ENCODE measurements at regions not wholly inside any gene's neighbourhood (a gene's known extent, or its start where the extent isn't known, plus 50 kb on each side); places are given as distances from the start of the nearest gene placed in this dataset.

DNA sequence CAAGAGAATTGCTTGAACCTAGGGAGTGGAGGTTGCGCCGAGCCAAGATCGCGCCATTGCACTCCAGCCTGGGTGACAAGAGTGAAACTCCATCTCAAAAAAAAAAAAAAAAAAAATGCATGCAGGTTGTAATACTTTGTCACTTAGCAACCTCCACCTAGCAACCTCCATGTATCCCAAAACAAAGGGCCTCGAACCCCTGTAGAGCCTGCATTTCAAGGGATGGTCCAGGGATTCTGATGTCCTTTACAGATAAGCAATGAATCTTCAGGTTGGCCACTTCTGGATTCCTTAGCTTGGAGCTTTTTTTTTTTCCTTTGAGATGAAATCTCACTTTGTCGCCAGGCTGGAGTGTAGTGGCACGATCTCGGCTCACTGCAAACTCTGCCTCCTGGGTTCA is 1211.0 kb downstream of the TYW1 start:
- Histone ChIP-seq H3K27ac (ENCODE audit: low read depth, low read length) (no peak overlapping the region), H4K20me1 (ENCODE audit: control insufficient read depth, insufficient read depth, low read depth, low read length) (no peaks in the 10 kb centered on the region), H3K9me2 (replicated peaks; ENCODE audit: control insufficient read depth, low read length) (no peaks in the 10 kb centered on the region), H3K4me1 (ENCODE audit: control insufficient read depth, low read length) (no peaks in the 10 kb centered on the region), H3K4me3 (ENCODE audit: low read length) (no peak overlapping the region), H3K27me3 (ENCODE audit: control insufficient read depth, low read length) (no peaks in the 10 kb centered on the region), H3F3A (ENCODE audit: control insufficient read depth, insufficient read depth) (no peaks in the 10 kb centered on the region), H3K36me3 (ENCODE audit: control insufficient read depth, low read length) (no peaks in the 10 kb centered on the region), H3K4me2 (ENCODE audit: low read length) (no peak overlapping the region), H3K79me2 (ENCODE audit: control insufficient read depth, low read length) (no peaks in the 10 kb centered on the region), H3K9me3 (ENCODE audit: control insufficient read depth, insufficient read depth, low read length) (peaks cover 26% of the 10 kb centered on the region)
- no peak for TF ChIP-seq EZH2phosphoT487 (IDR thresholded peaks at IDR 0.05; ENCODE audit: borderline replicate concordance, low read length)
- TF ChIP-seq, protein P1, sequence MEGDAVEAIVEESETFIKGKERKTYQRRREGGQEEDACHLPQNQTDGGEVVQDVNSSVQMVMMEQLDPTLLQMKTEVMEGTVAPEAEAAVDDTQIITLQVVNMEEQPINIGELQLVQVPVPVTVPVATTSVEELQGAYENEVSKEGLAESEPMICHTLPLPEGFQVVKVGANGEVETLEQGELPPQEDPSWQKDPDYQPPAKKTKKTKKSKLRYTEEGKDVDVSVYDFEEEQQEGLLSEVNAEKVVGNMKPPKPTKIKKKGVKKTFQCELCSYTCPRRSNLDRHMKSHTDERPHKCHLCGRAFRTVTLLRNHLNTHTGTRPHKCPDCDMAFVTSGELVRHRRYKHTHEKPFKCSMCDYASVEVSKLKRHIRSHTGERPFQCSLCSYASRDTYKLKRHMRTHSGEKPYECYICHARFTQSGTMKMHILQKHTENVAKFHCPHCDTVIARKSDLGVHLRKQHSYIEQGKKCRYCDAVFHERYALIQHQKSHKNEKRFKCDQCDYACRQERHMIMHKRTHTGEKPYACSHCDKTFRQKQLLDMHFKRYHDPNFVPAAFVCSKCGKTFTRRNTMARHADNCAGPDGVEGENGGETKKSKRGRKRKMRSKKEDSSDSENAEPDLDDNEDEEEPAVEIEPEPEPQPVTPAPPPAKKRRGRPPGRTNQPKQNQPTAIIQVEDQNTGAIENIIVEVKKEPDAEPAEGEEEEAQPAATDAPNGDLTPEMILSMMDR (IDR thresholded peaks at IDR 0.05; ENCODE audit: low read depth, low read length, poor library complexity, severe bottlenecking), result no peak

GRCh38 chr7:68209486-68209885 is 1212.9 kb downstream of the TYW1 start:
- H3K9me3 ChIP-seq (ENCODE audit: control insufficient read depth, insufficient read depth, low read length), result peaks cover 24% of the 10 kb centered on the region
- H3K79me2 ChIP-seq (ENCODE audit: control insufficient read depth, low read length), result no peaks in the 10 kb centered on the region
- no peaks in the 10 kb centered on the region for H3F3A ChIP-seq (ENCODE audit: control insufficient read depth, insufficient read depth)
- no peak overlapping the region for H3K4me3 ChIP-seq (ENCODE audit: low read length)
- no peaks in the 10 kb centered on the region for H3K9me2 ChIP-seq (replicated peaks; ENCODE audit: control insufficient read depth, low read length)
- no peak overlapping the region for H3K4me2 ChIP-seq (ENCODE audit: low read length)
- TF ChIP-seq, protein P1 (IDR thresholded peaks at IDR 0.05; ENCODE audit: low read depth, low read length, poor library complexity, severe bottlenecking), result no peak
- no peak for TF ChIP-seq EZH2phosphoT487 (IDR thresholded peaks at IDR 0.05; ENCODE audit: borderline replicate concordance, low read length)
- H3K27me3 ChIP-seq (ENCODE audit: control insufficient read depth, low read length), result no peaks in the 10 kb centered on the region
- no peaks in the 10 kb centered on the region for H3K36me3 ChIP-seq (ENCODE audit: control insufficient read depth, low read length)
- H3K4me1 ChIP-seq (ENCODE audit: control insufficient read depth, low read length), result no peaks in the 10 kb centered on the region
- no peak overlapping the region for H3K27ac ChIP-seq (ENCODE audit: low read depth, low read length)
- no peaks in the 10 kb centered on the region for H4K20me1 ChIP-seq (ENCODE audit: control insufficient read depth, insufficient read depth, low read depth, low read length)

DNA sequence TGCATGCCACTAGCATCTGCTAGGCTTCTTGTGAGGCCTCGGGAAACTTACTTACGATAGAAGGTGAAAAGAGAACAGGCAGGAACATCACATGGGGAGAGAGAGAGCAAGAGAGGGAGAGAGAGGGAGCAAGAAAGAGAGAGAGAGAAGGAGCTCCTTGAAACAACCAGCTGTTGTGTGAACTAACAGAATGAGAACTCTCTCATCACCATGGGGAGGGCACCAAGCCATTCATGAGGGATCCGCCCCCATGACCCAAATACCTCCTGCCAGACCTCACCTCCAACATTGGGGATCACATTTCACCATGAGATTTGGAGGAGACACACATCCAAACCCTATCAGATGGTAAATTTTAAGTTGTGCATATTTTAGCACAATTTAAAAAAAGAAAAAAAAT is 1217.2 kb downstream of the TYW1 start:
- TF ChIP-seq, protein P1 (IDR thresholded peaks at IDR 0.05; ENCODE audit: low read depth, low read length, poor library complexity, severe bottlenecking), result no peak
- TF ChIP-seq EZH2phosphoT487 (IDR thresholded peaks at IDR 0.05; ENCODE audit: borderline replicate concordance, low read length), result no peak
- no peaks in the 10 kb centered on the region for H3K9me3 ChIP-seq (ENCODE audit: control insufficient read depth, insufficient read depth, low read length)
- H3K36me3 ChIP-seq (ENCODE audit: control insufficient read depth, low read length), result no peaks in the 10 kb centered on the region
- H3K4me3 ChIP-seq (ENCODE audit: low read length), result no peak overlapping the region
- H3F3A ChIP-seq (ENCODE audit: control insufficient read depth, insufficient read depth), result no peaks in the 10 kb centered on the region
- no peaks in the 10 kb centered on the region for H4K20me1 ChIP-seq (ENCODE audit: control insufficient read depth, insufficient read depth, low read depth, low read length)
- H3K27ac ChIP-seq (ENCODE audit: low read depth, low read length), result no peak overlapping the region
- no peaks in the 10 kb centered on the region for H3K4me1 ChIP-seq (ENCODE audit: control insufficient read depth, low read length)
- H3K9me2 ChIP-seq (replicated peaks; ENCODE audit: control insufficient read depth, low read length), result no peaks in the 10 kb centered on the region
- no peaks in the 10 kb centered on the region for H3K27me3 ChIP-seq (ENCODE audit: control insufficient read depth, low read length)
- H3K79me2 ChIP-seq (ENCODE audit: control insufficient read depth, low read length), result no peaks in the 10 kb centered on the region
- no peak overlapping the region for H3K4me2 ChIP-seq (ENCODE audit: low read length)

DNA sequence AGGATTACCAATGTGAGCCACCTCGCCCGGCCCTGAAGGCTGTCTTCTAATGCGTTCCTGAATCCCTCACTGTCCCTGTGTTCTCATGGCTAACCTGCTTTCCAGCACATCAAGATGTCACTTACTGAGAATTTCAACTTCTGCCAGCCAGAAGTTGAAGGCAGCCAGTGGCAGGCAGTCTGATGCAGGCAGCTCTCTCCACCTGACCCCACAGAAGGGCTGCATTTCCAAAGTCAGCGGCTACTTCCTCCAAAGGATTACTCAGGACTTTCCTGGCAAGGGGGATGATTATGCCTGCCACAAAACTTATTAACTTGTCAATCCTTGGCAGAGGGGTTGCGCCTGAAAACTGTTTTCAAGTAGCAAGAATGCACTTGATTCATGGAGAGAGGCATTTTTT is 1219.4 kb downstream of the TYW1 start:
- no peaks in the 10 kb centered on the region for H3K4me1 ChIP-seq (ENCODE audit: control insufficient read depth, low read length)
- TF ChIP-seq, protein P1 (IDR thresholded peaks at IDR 0.05; ENCODE audit: low read depth, low read length, poor library complexity, severe bottlenecking), result no peak
- no peaks in the 10 kb centered on the region for H3K36me3 ChIP-seq (ENCODE audit: control insufficient read depth, low read length)

More for the DNA sequence above, 1219.4 kb downstream of the TYW1 start:
- Histone ChIP-seq H3K9me3 (ENCODE audit: control insufficient read depth, insufficient read depth, low read length) (no peaks in the 10 kb centered on the region), H3K79me2 (ENCODE audit: control insufficient read depth, low read length) (no peaks in the 10 kb centered on the region), H3K27ac (ENCODE audit: low read depth, low read length) (no peak overlapping the region), H3K4me3 (ENCODE audit: low read length) (no peak overlapping the region), H3F3A (ENCODE audit: control insufficient read depth, insufficient read depth) (no peaks in the 10 kb centered on the region), H3K9me2 (replicated peaks; ENCODE audit: control insufficient read depth, low read length) (no peaks in the 10 kb centered on the region), H3K27me3 (ENCODE audit: control insufficient read depth, low read length) (no peaks in the 10 kb centered on the region), H4K20me1 (ENCODE audit: control insufficient read depth, insufficient read depth, low read depth, low read length) (no peaks in the 10 kb centered on the region), H3K4me2 (ENCODE audit: low read length) (no peak overlapping the region)

Data from DOHH2 (cell line).